ENCODE measurements at regions not wholly inside any gene's neighbourhood (a gene's known extent, or its start where the extent isn't known, plus 50 kb on each side); places are given as distances from the start of the nearest gene placed in this dataset.

DNA sequence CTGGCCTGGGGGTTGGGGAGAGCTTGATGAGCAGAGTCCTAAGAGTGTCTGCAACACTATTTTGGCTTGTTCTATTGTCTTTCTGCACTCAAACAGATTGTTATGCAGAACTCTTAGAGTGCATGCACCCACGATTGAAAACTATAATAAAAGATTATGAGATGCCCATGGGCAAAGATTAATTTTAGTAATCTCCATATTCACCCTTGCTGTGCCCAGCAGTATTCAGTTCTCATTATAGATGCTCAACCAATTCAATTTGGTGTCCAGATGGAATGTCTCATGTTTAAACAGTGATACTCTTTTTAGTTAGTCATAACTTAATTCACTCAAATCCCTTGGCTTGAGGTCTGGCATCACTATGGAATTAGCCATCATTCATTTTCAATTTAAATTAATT is 952.5 kb downstream of the CDH8 start:
- TF ChIP-seq FOXP2 (optimal IDR thresholded peaks at IDR 0.05; ENCODE audit: borderline replicate concordance, extremely low read depth, extremely low read length, insufficient read depth): no peak
- TF ChIP-seq, protein P1, sequence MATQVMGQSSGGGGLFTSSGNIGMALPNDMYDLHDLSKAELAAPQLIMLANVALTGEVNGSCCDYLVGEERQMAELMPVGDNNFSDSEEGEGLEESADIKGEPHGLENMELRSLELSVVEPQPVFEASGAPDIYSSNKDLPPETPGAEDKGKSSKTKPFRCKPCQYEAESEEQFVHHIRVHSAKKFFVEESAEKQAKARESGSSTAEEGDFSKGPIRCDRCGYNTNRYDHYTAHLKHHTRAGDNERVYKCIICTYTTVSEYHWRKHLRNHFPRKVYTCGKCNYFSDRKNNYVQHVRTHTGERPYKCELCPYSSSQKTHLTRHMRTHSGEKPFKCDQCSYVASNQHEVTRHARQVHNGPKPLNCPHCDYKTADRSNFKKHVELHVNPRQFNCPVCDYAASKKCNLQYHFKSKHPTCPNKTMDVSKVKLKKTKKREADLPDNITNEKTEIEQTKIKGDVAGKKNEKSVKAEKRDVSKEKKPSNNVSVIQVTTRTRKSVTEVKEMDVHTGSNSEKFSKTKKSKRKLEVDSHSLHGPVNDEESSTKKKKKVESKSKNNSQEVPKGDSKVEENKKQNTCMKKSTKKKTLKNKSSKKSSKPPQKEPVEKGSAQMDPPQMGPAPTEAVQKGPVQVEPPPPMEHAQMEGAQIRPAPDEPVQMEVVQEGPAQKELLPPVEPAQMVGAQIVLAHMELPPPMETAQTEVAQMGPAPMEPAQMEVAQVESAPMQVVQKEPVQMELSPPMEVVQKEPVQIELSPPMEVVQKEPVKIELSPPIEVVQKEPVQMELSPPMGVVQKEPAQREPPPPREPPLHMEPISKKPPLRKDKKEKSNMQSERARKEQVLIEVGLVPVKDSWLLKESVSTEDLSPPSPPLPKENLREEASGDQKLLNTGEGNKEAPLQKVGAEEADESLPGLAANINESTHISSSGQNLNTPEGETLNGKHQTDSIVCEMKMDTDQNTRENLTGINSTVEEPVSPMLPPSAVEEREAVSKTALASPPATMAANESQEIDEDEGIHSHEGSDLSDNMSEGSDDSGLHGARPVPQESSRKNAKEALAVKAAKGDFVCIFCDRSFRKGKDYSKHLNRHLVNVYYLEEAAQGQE (IDR thresholded peaks at IDR 0.05; ENCODE audit: insufficient read depth in 1 of 2, low read depth in 2 of 2, low read length in 2 of 2): no peak
- TF ChIP-seq TAF1 (IDR thresholded peaks at IDR 0.05; ENCODE audit: borderline replicate concordance, insufficient read depth, low read length): no peak
- TF ChIP-seq POLR2AphosphoS5 (IDR thresholded peaks at IDR 0.05; ENCODE audit: low read depth, low read length): no peak
- no peak for TF ChIP-seq SIN3A (IDR thresholded peaks at IDR 0.05; ENCODE audit: borderline replicate concordance, insufficient read depth, low read length)

DNA sequence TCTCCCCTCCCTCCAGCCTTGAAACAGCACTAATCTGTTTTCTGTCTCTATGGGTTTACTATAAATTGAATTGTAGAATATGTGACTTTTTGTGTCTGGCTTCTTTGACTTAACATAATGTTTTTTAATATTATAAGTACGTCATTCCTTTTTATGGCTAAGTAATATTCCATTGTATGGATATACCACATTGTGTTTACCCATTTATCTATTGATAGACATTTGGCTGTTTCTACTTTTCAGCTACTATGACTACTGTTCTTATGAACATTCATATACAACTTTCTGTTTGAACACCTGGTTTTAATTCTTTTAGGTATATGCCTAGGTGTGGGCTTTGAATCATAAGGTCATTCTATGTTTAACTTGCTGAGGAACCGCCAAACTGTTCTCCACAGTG is 961.9 kb downstream of the CDH8 start:
- TF ChIP-seq, protein P1 (IDR thresholded peaks at IDR 0.05; ENCODE audit: insufficient read depth in 1 of 2, low read depth in 2 of 2, low read length in 2 of 2): no peak
- TF ChIP-seq POLR2AphosphoS5 (IDR thresholded peaks at IDR 0.05; ENCODE audit: low read depth, low read length): no peak
- TF ChIP-seq FOXP2 (optimal IDR thresholded peaks at IDR 0.05; ENCODE audit: borderline replicate concordance, extremely low read depth, extremely low read length, insufficient read depth): no peak
- no peak for TF ChIP-seq SIN3A (IDR thresholded peaks at IDR 0.05; ENCODE audit: borderline replicate concordance, insufficient read depth, low read length)
- no peak for TF ChIP-seq TAF1 (IDR thresholded peaks at IDR 0.05; ENCODE audit: borderline replicate concordance, insufficient read depth, low read length)

DNA sequence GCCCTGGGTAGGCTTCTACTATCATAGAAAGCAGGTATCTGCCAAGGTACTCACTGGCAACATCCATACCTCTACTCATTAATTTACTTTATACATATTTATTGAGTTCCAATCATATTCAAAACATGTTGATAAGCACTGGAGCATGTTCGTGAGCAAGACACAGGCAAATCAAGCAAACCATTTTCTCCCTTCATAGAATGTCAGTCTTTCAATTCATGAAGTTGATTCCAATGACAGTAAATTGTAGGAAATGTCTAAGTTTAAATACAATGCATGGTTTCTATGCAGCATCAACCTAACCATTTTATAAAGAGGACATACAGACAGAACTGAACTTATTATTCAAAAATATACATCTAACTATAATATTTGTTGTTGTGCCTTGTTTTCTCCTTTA is 978.6 kb downstream of the CDH8 start:
- TF ChIP-seq SIN3A (IDR thresholded peaks at IDR 0.05; ENCODE audit: borderline replicate concordance, insufficient read depth, low read length) (no peak), POLR2AphosphoS5 (IDR thresholded peaks at IDR 0.05; ENCODE audit: low read depth, low read length) (no peak), FOXP2 (optimal IDR thresholded peaks at IDR 0.05; ENCODE audit: borderline replicate concordance, extremely low read depth, extremely low read length, insufficient read depth) (no peak), TAF1 (IDR thresholded peaks at IDR 0.05; ENCODE audit: borderline replicate concordance, insufficient read depth, low read length) (no peak)
- TF ChIP-seq, protein P1 (IDR thresholded peaks at IDR 0.05; ENCODE audit: insufficient read depth in 1 of 2, low read depth in 2 of 2, low read length in 2 of 2): no peak

DNA sequence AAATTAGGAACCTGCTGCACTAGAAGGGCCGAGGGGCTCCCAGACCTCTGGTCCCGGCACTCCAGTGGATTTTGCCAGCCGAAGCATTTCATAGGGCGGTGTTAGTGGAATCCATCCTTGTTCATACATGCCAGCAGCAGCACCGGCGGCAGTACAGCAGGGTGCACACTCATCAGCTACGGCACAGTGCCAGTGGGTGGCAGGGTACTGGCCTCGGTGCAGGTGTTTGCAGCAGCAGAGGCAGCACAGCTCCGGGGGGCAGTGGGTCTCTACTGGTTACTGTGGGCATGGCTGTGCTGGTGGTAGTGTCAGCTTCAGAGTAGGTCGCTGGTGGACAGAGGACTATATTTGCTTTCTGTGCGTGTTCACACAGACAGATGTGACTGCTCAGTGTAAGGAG is 985.7 kb downstream of the CDH8 start:
- TF ChIP-seq SIN3A (IDR thresholded peaks at IDR 0.05; ENCODE audit: borderline replicate concordance, insufficient read depth, low read length) (no peak), TAF1 (IDR thresholded peaks at IDR 0.05; ENCODE audit: borderline replicate concordance, insufficient read depth, low read length) (no peak), POLR2AphosphoS5 (IDR thresholded peaks at IDR 0.05; ENCODE audit: low read depth, low read length) (no peak), FOXP2 (optimal IDR thresholded peaks at IDR 0.05; ENCODE audit: borderline replicate concordance, extremely low read depth, extremely low read length, insufficient read depth) (no peak)
- TF ChIP-seq, protein P1 (IDR thresholded peaks at IDR 0.05; ENCODE audit: insufficient read depth in 1 of 2, low read depth in 2 of 2, low read length in 2 of 2): no peak

DNA sequence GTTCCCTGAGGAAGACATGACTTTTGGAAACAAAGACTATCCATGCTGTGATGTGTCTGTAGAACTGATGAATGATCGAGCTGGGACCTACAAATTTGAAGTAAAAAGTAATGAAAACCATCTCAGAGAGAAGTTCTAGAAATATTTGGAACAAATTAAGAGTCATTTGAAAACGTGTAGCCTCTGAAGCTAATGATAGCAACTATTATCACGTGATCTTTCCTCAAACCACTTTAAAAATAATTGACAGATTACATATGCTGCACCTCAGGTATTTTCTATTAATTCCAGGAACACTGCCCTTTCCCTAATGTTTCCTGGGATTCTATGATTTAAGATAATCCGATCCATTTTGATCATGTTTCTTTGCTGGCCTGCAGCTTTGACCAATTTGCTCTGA is 990.3 kb downstream of the CDH8 start:
- no peak for TF ChIP-seq SIN3A (IDR thresholded peaks at IDR 0.05; ENCODE audit: borderline replicate concordance, insufficient read depth, low read length)
- no peak for TF ChIP-seq POLR2AphosphoS5 (IDR thresholded peaks at IDR 0.05; ENCODE audit: low read depth, low read length)
- TF ChIP-seq FOXP2 (optimal IDR thresholded peaks at IDR 0.05; ENCODE audit: borderline replicate concordance, extremely low read depth, extremely low read length, insufficient read depth): no peak
- no peak for TF ChIP-seq TAF1 (IDR thresholded peaks at IDR 0.05; ENCODE audit: borderline replicate concordance, insufficient read depth, low read length)
- TF ChIP-seq, protein P1 (IDR thresholded peaks at IDR 0.05; ENCODE audit: insufficient read depth in 1 of 2, low read depth in 2 of 2, low read length in 2 of 2): no peak

All from PFSK-1 (cell line).